ENCODE measurements at regions not wholly inside any gene's neighbourhood (a gene's known extent, or its start where the extent isn't known, plus 50 kb on each side); places are given as distances from the start of the nearest gene placed in this dataset.

DNA sequence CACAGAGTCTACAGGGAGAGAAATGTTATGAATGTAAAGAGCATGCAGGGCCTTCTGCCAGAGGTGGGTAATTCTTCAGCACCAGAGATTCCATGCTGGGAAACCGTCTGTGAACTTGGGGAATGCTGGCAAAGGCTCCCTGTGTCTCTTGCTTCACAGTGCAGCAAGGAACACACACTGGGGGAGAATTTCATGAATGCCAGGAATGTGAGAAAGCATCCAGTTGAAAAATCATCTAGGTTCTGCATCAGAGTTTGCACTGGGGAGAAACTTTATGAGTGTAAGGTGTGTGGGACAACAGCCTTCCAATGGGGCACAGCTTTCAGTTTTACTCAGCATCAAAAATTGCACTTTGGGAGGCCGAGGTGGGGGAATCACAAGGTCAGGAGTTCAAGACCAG lies 224.3 kb upstream of the IGFBP3 start:
- Histone ChIP-seq H3K27me3 (no peaks in the 10 kb centered on the region), H3K4me1 (peaks cover 7% of the 10 kb centered on the region), H3K36me3 (replicated peaks in 1 of 2; ENCODE audit: insufficient read depth in 1 of 2, low read depth in 2 of 2) (no peaks in the 10 kb centered on the region), H3K9me3 (no peaks in the 10 kb centered on the region), H3K4me3 (no peak overlapping the region), H3K27ac (peak overlapping the region in 2 of 4 donors; percentile 58 to 67)
- intact Hi-C loops (cut with DNase I), result no loop called here
- TF ChIP-seq, protein P1, sequence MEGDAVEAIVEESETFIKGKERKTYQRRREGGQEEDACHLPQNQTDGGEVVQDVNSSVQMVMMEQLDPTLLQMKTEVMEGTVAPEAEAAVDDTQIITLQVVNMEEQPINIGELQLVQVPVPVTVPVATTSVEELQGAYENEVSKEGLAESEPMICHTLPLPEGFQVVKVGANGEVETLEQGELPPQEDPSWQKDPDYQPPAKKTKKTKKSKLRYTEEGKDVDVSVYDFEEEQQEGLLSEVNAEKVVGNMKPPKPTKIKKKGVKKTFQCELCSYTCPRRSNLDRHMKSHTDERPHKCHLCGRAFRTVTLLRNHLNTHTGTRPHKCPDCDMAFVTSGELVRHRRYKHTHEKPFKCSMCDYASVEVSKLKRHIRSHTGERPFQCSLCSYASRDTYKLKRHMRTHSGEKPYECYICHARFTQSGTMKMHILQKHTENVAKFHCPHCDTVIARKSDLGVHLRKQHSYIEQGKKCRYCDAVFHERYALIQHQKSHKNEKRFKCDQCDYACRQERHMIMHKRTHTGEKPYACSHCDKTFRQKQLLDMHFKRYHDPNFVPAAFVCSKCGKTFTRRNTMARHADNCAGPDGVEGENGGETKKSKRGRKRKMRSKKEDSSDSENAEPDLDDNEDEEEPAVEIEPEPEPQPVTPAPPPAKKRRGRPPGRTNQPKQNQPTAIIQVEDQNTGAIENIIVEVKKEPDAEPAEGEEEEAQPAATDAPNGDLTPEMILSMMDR (IDR thresholded peaks at IDR 0.05), result no peak
- TF ChIP-seq POLR2A (IDR thresholded peaks at IDR 0.05), result no peak
- WGBS, 2 donors, result 27 to 31% methylated on average over 2 of the region's 2 CpGs
- ATAC-seq (peak; percentile 94), DNase-seq (peak; percentile 25 to 70 (median 43))

DNA sequence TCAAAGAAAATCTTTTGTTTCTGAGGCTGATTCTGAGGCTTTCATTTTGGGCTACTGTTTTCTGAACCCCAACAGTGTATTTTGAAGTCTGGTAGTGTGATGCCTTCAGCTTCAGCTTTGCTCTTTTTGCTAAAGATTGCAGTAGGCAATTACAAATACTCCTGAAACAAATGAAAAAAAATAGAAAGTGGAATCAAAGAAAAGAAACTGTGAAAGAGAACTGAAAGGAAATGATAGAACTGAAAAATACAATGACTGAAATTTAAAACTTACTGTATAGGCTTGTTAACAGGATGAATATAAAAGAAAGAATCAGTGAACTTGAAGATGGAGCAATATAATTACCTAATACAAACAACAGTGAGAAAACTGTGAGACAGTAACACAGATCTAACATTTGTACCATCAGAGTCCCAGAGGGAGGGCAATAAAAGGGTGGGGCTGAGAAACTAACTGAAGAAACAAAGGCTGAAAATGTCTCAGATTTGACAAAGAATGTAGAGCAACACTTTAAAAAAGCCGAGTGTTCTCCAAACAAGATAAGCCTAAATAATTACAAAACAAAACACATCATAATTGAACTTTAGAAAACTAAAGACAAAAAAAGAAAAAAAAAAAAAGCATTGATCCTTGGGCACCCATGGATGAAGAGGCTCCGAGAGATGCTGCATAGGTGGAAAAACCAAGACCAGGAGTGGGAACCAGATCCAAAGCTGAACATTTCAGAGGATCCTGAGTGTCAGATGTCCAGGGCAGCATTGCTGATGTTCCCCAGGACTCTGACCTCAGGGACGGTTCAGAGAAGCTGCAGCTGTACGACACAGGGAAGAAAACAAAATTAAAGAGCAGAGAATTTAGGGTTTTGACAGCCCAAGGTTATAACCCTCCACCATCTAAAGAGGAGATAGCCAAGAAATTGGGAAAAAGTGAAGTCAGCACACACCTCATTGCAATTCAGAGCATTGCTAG lies 223.2 kb upstream of the IGFBP3 start:
- Histone ChIP-seq H3K9me3 (no peaks in the 10 kb centered on the region), H3K27me3 (no peaks in the 10 kb centered on the region), H3K4me3 (no peak overlapping the region), H3K36me3 (replicated peaks in 1 of 2; ENCODE audit: insufficient read depth in 1 of 2, low read depth in 2 of 2) (no peaks in the 10 kb centered on the region), H3K4me1 (peaks cover 7% of the 10 kb centered on the region), H3K27ac (peak overlapping the region in 1 of 4 donors; percentile 58)
- 54% methylated on average over 4 of the region's 4 CpGs for WGBS, 2 donors
- TF ChIP-seq, protein P1 (IDR thresholded peaks at IDR 0.05), result no peak
- TF ChIP-seq POLR2A (IDR thresholded peaks at IDR 0.05), result no peak
- ATAC-seq (no peak), DNase-seq (no peak)
- intact Hi-C loops (cut with DNase I), result no loop called here

DNA sequence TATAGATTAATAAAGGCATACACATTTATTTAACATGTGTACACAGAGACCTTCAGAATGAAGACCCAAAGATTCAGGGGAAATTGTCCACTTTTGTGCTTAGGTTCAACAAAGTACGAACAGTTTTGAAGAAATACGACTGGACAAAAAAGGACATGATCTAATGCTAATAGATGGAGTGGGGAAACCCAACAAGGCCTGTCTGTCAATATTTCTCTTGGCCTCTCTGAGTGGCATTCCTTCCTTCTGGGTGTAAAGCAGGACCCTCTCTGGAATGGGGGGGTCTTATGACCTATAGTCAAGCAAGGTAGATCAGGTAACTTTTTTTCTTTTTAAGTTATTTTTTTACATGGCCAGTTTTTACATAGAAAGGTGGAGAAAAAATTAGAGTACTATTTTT lies 222.3 kb upstream of the IGFBP3 start:
- DNase-seq (no peak), ATAC-seq (no peak)
- Histone ChIP-seq H3K27me3 (no peaks in the 10 kb centered on the region), H3K4me1 (peaks cover 7% of the 10 kb centered on the region), H3K4me3 (no peak overlapping the region), H3K36me3 (replicated peaks in 1 of 2; ENCODE audit: insufficient read depth in 1 of 2, low read depth in 2 of 2) (no peaks in the 10 kb centered on the region), H3K27ac (no peak overlapping the region), H3K9me3 (no peaks in the 10 kb centered on the region)
- WGBS, 2 donors, result 65 to 86% methylated on average over 2 of the region's 2 CpGs
- intact Hi-C loops (cut with DNase I), result no loop called here
- TF ChIP-seq, protein P1 (IDR thresholded peaks at IDR 0.05), result no peak
- TF ChIP-seq POLR2A (IDR thresholded peaks at IDR 0.05), result no peak

DNA sequence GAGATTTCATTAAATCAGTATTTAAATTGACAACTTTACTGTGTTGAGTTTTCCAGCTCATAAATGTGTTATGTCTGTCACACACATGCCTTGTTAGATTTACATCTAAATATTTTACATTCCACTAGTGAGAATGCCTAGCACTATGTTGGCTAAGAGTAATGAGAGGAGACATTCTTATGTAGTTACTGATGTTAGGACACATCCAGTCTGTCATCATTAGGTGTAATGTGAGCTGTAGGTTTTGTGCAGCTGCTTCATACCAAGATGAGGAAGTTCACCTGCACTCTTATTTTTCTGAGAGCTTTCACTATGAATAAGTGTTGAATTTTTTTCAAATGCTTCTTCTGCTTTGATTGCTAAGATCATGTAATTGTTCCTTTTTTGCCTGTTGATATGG lies 218.0 kb upstream of the IGFBP3 start:
- no peaks in the 10 kb centered on the region for H3K4me1 ChIP-seq
- intact Hi-C loops (cut with DNase I), result no loop called here
- H3K36me3 ChIP-seq (replicated peaks in 1 of 2; ENCODE audit: insufficient read depth in 1 of 2, low read depth in 2 of 2), result no peaks in the 10 kb centered on the region
- no peaks in the 10 kb centered on the region for H3K9me3 ChIP-seq
- TF ChIP-seq, protein P1 (IDR thresholded peaks at IDR 0.05), result no peak
- no peak for TF ChIP-seq POLR2A (IDR thresholded peaks at IDR 0.05)
- H3K4me3 ChIP-seq, result no peak overlapping the region
- DNase-seq, result no peak
- H3K27me3 ChIP-seq, result no peaks in the 10 kb centered on the region
- no peak for ATAC-seq
- H3K27ac ChIP-seq, result no peak overlapping the region

DNA sequence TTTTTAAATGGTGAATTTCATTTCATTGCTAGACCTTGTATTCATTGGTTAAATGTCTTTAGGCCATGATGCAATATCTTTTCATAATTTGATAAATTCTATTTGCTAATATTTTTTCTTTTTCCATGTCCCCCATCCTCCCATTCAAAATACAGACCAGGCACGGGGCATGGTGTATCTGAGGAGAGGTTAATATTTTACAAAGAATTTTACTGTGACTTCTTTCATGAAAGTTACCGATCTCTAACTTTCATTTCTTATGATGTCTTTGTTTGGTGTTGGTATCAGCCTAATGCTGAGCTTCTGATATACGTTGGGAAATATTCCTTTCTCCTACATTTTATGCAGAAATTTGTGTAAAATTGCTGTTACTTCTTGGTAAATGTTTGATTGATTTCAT lies 216.7 kb upstream of the IGFBP3 start:
- Histone ChIP-seq H3K27ac (no peak overlapping the region), H3K9me3 (no peaks in the 10 kb centered on the region), H3K4me3 (no peak overlapping the region), H3K4me1 (no peaks in the 10 kb centered on the region), H3K27me3 (no peaks in the 10 kb centered on the region), H3K36me3 (replicated peaks in 1 of 2; ENCODE audit: insufficient read depth in 1 of 2, low read depth in 2 of 2) (no peaks in the 10 kb centered on the region)
- DNase-seq (no peak), ATAC-seq (no peak)
- TF ChIP-seq, protein P1 (IDR thresholded peaks at IDR 0.05), result no peak
- no peak for TF ChIP-seq POLR2A (IDR thresholded peaks at IDR 0.05)
- WGBS, 2 donors, result 35 to 38% methylated on average over 3 of the region's 3 CpGs
- intact Hi-C loops (cut with DNase I), result no loop called here
